Mesodermal cell (in vitro differentiated cells): ENCODE measurements at regions not wholly inside any gene's neighbourhood (a gene's known extent, or its start where the extent isn't known, plus 50 kb on each side); places are given as distances from the start of the nearest gene placed in this dataset.
A peak's percentile ranks its signal among the peaks of the same experiment; 100 is the strongest.

ENCODE experiments used
- H3K27ac ChIP-seq: 2 replicates; pipeline ENCODE4 v1.7.0; 2013; ENCODE audit warnings: mild to moderate bottlenecking, low read depth, low read length, moderate library complexity; ENCODE audit not compliant: severe bottlenecking
- H3K36me3 ChIP-seq: 2 replicates; pipeline ENCODE4 v1.7.1; 2013; ENCODE audit warnings: mild to moderate bottlenecking, low read length, moderate library complexity; ENCODE audit not compliant: control insufficient read depth, insufficient read depth
- H3K4me1 ChIP-seq: one replicate; pipeline ENCODE4 v1.7.1; 2013; ENCODE audit warnings: mild to moderate bottlenecking, low read length; ENCODE audit not compliant: insufficient read depth, control insufficient read depth, poor library complexity, severe bottlenecking
- H3K4me3 ChIP-seq: 2 replicates; pipeline ENCODE4 v1.7.0; 2013; ENCODE audit warnings: low read length, control low read depth, mild to moderate bottlenecking; ENCODE audit not compliant: insufficient read depth, poor library complexity, severe bottlenecking; ENCODE audit errors: extremely low read depth
- H3K9me3 ChIP-seq: 2 replicates; pipeline ENCODE4 v1.7.1; 2013; ENCODE audit warnings: mild to moderate bottlenecking, low read length, moderate library complexity; ENCODE audit not compliant: control insufficient read depth
- whole genome bisulfite sequencing, 2 experiments: methylation state at CpG; one replicate each; pipeline ENCODE4 v1.1.5; 2013; ENCODE audit warnings: missing lambda C conversion rate in 2 of 2; ENCODE audit not compliant: insufficient coverage in 2 of 2; 5-methylcytosine and 5-hydroxymethylcytosine counted together

- Histone ChIP-seq H3K9me3 (no peaks in the 10 kb centered on the region), H3K27ac (peak overlapping the region; percentile 29), H3K36me3 (no peaks in the 10 kb centered on the region), H3K4me1 (peaks cover 12% of the 10 kb centered on the region), H3K4me3 (no peak overlapping the region)
- WGBS, 2 experiments = 76 to 91% methylated on average over 3 to 4 of the region's 5 CpGs
Measured at GRCh38 chr12:124111006-124111405, 138.0 kb downstream of the ZNF664 start.

GRCh38 chr12:124114316-124114715 is 141.3 kb downstream of the ZNF664 start:
- Histone ChIP-seq H3K27ac (no peak overlapping the region), H3K9me3 (no peaks in the 10 kb centered on the region), H3K4me3 (no peak overlapping the region), H3K4me1 (peaks cover 12% of the 10 kb centered on the region), H3K36me3 (no peaks in the 10 kb centered on the region)
- 100% methylated on average over 1 of the region's 2 CpGs; no CpG with 5 or more reads in 1 of the 2 experiments for WGBS, 2 experiments

GRCh38 chr12:124115496-124115895 is 142.5 kb downstream of the ZNF664 start:
- 92 to 94% methylated on average over 10 of the region's 11 CpGs for WGBS, 2 experiments
- Histone ChIP-seq H3K36me3 (no peaks in the 10 kb centered on the region), H3K9me3 (no peaks in the 10 kb centered on the region), H3K4me3 (no peak overlapping the region), H3K27ac (no peak overlapping the region), H3K4me1 (peaks cover 4% of the 10 kb centered on the region)

- 84 to 89% methylated on average over 12 to 16 of the region's 16 CpGs for WGBS, 2 experiments
- H3K4me1 ChIP-seq = no peaks in the 10 kb centered on the region
- H3K27ac ChIP-seq = no peak overlapping the region
- no peaks in the 10 kb centered on the region for H3K9me3 ChIP-seq
- no peak overlapping the region for H3K4me3 ChIP-seq
- no peaks in the 10 kb centered on the region for H3K36me3 ChIP-seq
Measured at GRCh38 chr12:124115976-124116690, 143.1 kb downstream of the ZNF664 start.

GRCh38 chr12:124120739-124121138 is 147.7 kb downstream of the ZNF664 start:
- H3K9me3 ChIP-seq = no peaks in the 10 kb centered on the region
- no peak overlapping the region for H3K4me3 ChIP-seq
- no peaks in the 10 kb centered on the region for H3K4me1 ChIP-seq
- H3K36me3 ChIP-seq = no peaks in the 10 kb centered on the region
- no peak overlapping the region for H3K27ac ChIP-seq
- WGBS, 2 experiments = no CpG with 5 or more reads among the region's 6 CpGs

- Histone ChIP-seq H3K4me1 (no peaks in the 10 kb centered on the region), H3K27ac (no peak overlapping the region), H3K36me3 (no peaks in the 10 kb centered on the region), H3K9me3 (no peaks in the 10 kb centered on the region), H3K4me3 (no peak overlapping the region)
- WGBS, 2 experiments = 94 to 95% methylated on average over 3 to 4 of the region's 9 CpGs
Measured at GRCh38 chr12:124122722-124123121, 149.7 kb downstream of the ZNF664 start.

- H3K4me3 ChIP-seq = no peak overlapping the region
- 81 to 86% methylated on average over 8 of the region's 10 CpGs for WGBS, 2 experiments
- no peak overlapping the region for H3K27ac ChIP-seq
- H3K4me1 ChIP-seq = no peaks in the 10 kb centered on the region
- no peaks in the 10 kb centered on the region for H3K9me3 ChIP-seq
- H3K36me3 ChIP-seq = no peaks in the 10 kb centered on the region
Measured at GRCh38 chr12:124123296-124124000, 150.4 kb downstream of the ZNF664 start.

GRCh38 chr12:124125203-124125871 is 152.3 kb downstream of the ZNF664 start:
- H3K4me1 ChIP-seq = peaks cover under 1% of the 10 kb centered on the region
- no peak overlapping the region for H3K4me3 ChIP-seq
- 86 to 89% methylated on average over 8 to 9 of the region's 10 CpGs for WGBS, 2 experiments
- H3K36me3 ChIP-seq = no peaks in the 10 kb centered on the region
- no peak overlapping the region for H3K27ac ChIP-seq
- H3K9me3 ChIP-seq = no peaks in the 10 kb centered on the region

GRCh38 chr12:124126950-124127655 is 154.1 kb downstream of the ZNF664 start:
- Histone ChIP-seq H3K4me1 (peaks cover 16% of the 10 kb centered on the region), H3K9me3 (no peaks in the 10 kb centered on the region), H3K4me3 (no peak overlapping the region), H3K36me3 (no peaks in the 10 kb centered on the region), H3K27ac (no peak overlapping the region)
- 90 to 95% methylated on average over 14 to 15 of the region's 15 CpGs for WGBS, 2 experiments

- Histone ChIP-seq H3K36me3 (no peaks in the 10 kb centered on the region), H3K27ac (no peak overlapping the region), H3K9me3 (no peaks in the 10 kb centered on the region), H3K4me3 (no peak overlapping the region), H3K4me1 (peaks cover 16% of the 10 kb centered on the region)
- WGBS, 2 experiments = 94 to 100% methylated on average over 3 to 5 of the region's 9 CpGs
Measured at GRCh38 chr12:124129132-124129531, 156.1 kb downstream of the ZNF664 start.
